Chondrocyte (in vitro differentiated cells): ENCODE measurements at regions not wholly inside any gene's neighbourhood (a gene's known extent, or its start where the extent isn't known, plus 50 kb on each side); places are given as distances from the start of the nearest gene placed in this dataset.

Experiments
- DNase-seq: peaks from one replicate; pipeline ENCODE4 v3.0.0; 2021; ENCODE audit warnings: mixed read lengths, low spot score
- H3K27ac Mint-ChIP-seq: one replicate; pipeline ENCODE4 v1.8.0; 2021; ENCODE audit warnings: mild to moderate bottlenecking, moderate library complexity, mixed read lengths; ENCODE audit not compliant: unreplicated experiment
- H3K27me3 Mint-ChIP-seq: 2 replicates; pipeline ENCODE4 v1.8.0; 2021; ENCODE audit warnings: low read depth, mixed read lengths
- H3K36me3 Mint-ChIP-seq: 2 replicates; pipeline ENCODE4 v1.8.0; 2021; ENCODE audit warnings: low read depth, mixed read lengths
- H3K4me1 Mint-ChIP-seq: 2 replicates; pipeline ENCODE4 v1.8.0; 2021; ENCODE audit warnings: low read depth, mild to moderate bottlenecking, mixed read lengths
- H3K4me3 Mint-ChIP-seq: one replicate; pipeline ENCODE4 v1.8.0; 2021; ENCODE audit warnings: mild to moderate bottlenecking, moderate library complexity, mixed read lengths; ENCODE audit not compliant: unreplicated experiment
- H3K9me3 Mint-ChIP-seq: 2 replicates; pipeline ENCODE4 v1.8.0; 2021; ENCODE audit warnings: low read depth, mixed read lengths
- CTCF ChIP-seq: fragments of 200-600 bp; sonication (generic); IDR thresholded peaks from 2 replicates; pipeline ENCODE4 v1.5.0; 2021; ENCODE audit warnings: antibody characterized with exemption, mild to moderate bottlenecking, moderate library complexity

GRCh38 chr3:72481542-72481941 is 366.7 kb downstream of the SHQ1 start:
- H3K36me3 Mint-ChIP-seq, result no peaks in the 10 kb centered on the region
- no peaks in the 10 kb centered on the region for H3K27me3 Mint-ChIP-seq
- no peak overlapping the region for H3K27ac Mint-ChIP-seq
- peaks cover 25% of the 10 kb centered on the region for H3K4me1 Mint-ChIP-seq
- H3K9me3 Mint-ChIP-seq, result peaks cover 4% of the 10 kb centered on the region
- H3K4me3 Mint-ChIP-seq, result no peak overlapping the region
- no peak for DNase-seq
- no peak for TF ChIP-seq CTCF

- Mint-ChIP-seq H3K4me3 (no peak overlapping the region), H3K27me3 (no peaks in the 10 kb centered on the region), H3K9me3 (peaks cover 2% of the 10 kb centered on the region), H3K4me1 (peaks cover 15% of the 10 kb centered on the region), H3K36me3 (no peaks in the 10 kb centered on the region), H3K27ac (no peak overlapping the region)
- no peak for TF ChIP-seq CTCF
- no peak for DNase-seq
Observed at GRCh38 chr3:72480366-72480765, 367.9 kb downstream of the SHQ1 start.

- no peaks in the 10 kb centered on the region for H3K36me3 Mint-ChIP-seq
- H3K27me3 Mint-ChIP-seq, result no peaks in the 10 kb centered on the region
- no peaks in the 10 kb centered on the region for H3K9me3 Mint-ChIP-seq
- H3K27ac Mint-ChIP-seq, result no peak overlapping the region
- H3K4me3 Mint-ChIP-seq, result no peak overlapping the region
- peaks cover 13% of the 10 kb centered on the region for H3K4me1 Mint-ChIP-seq
- no peak for TF ChIP-seq CTCF
- no peak for DNase-seq
Observed at GRCh38 chr3:72479651-72480215, 368.5 kb downstream of the SHQ1 start.

- Mint-ChIP-seq H3K27me3 (no peaks in the 10 kb centered on the region), H3K9me3 (no peaks in the 10 kb centered on the region), H3K27ac (no peak overlapping the region), H3K36me3 (peaks cover 1% of the 10 kb centered on the region), H3K4me3 (no peak overlapping the region), H3K4me1 (no peaks in the 10 kb centered on the region)
- no peak for DNase-seq
- no peak for TF ChIP-seq CTCF
Observed at GRCh38 chr3:72476139-72476483, 372.1 kb downstream of the SHQ1 start.

- H3K4me3 Mint-ChIP-seq, result no peak overlapping the region
- H3K9me3 Mint-ChIP-seq, result no peaks in the 10 kb centered on the region
- peaks cover 1% of the 10 kb centered on the region for H3K36me3 Mint-ChIP-seq
- no peaks in the 10 kb centered on the region for H3K27me3 Mint-ChIP-seq
- H3K27ac Mint-ChIP-seq, result peak overlapping the region; percentile 17
- DNase-seq, result no peak
- no peak for TF ChIP-seq CTCF
- no peaks in the 10 kb centered on the region for H3K4me1 Mint-ChIP-seq
Observed at GRCh38 chr3:72475258-72476138, 372.7 kb downstream of the SHQ1 start.
